ENCODE measurements at regions not wholly inside any gene's neighbourhood (a gene's known extent, or its start where the extent isn't known, plus 50 kb on each side); places are given as distances from the start of the nearest gene placed in this dataset.

DNA sequence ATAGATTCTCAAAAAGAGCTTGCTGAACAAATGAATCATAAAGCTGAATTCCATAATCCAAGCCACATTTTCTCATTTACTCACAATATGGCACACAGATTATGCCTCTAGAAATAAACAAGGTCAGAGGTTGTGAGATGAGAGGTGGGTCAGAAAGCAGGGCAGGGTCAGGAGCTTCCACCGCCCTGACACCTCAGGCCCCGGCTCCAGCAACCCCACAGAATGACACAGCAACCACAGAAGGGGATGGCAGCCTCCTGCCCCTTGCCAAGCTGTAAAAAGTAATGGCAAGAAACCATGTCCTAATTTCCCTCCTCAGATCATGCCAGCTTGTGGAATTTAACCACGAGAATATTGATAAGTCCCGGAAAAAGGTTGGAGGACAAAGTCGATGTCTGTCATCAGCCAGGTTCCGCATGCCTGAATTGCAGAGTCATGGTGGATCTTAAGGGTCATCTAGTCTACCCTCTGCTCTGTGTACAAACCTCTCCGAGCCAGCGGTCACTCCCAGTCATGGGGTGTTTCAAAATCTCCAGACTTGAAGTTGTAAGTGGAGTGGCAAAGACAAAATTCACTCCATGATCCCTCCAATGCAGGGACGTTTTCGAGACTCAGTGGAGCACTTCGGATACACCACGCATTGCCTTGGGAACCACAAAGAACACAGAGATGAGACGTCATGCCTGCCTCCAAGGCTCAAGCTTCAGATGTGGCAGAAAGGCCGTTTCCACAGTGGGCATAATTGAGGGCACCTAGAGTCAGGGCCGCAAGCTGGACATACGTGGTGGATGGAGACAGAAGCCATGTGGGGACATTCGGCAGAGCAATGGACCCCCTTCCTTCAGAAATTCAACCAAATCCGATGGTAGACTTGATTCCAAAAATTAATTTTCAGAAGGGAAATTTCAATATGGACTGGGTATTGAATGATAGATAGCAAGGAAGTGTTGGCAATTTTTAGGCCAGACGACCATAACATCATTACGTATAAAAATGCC is 254.0 kb downstream of the TOMM20 start (continued):
- peak; percentile 45 for TF ChIP-seq E2F8 (IDR thresholded peaks at IDR 0.05; ENCODE audit: low read depth, partially characterized antibody)
- peak; percentile 88 for TF ChIP-seq ZNF449 (CRISPR knock-in tag; IDR thresholded peaks at IDR 0.05)
- peak; percentile 70; the same call in 1 of the 2 replicates for TF ChIP-seq BCL6 (CRISPR knock-in tag; IDR thresholded peaks at IDR 0.05)
- no peak for TF ChIP-seq MXI1 (IDR thresholded peaks at IDR 0.05; ENCODE audit: low read depth, low read length)
- TF ChIP-seq LCOR (CRISPR knock-in tag; IDR thresholded peaks at IDR 0.05), result no peak
- TF ChIP-seq CCNT2 (IDR thresholded peaks at IDR 0.05; ENCODE audit: borderline replicate concordance, extremely low read depth, insufficient read length, low read depth, low read length), result no peak
- no peak for TF ChIP-seq ZNF217 (CRISPR knock-in tag; IDR thresholded peaks at IDR 0.05)
- peak; percentile 95 for TF ChIP-seq MAFF (IDR thresholded peaks at IDR 0.05; ENCODE audit: low read length)
- TF ChIP-seq TRIM25 (IDR thresholded peaks at IDR 0.05; ENCODE audit: borderline replicate concordance), result no peak
- TF ChIP-seq ARNT (IDR thresholded peaks at IDR 0.05), result peak; percentile 68 to 90
- peak; percentile 85 to 93 for TF ChIP-seq TEAD1 (CRISPR knock-in tag; IDR thresholded peaks at IDR 0.05)
- TF ChIP-seq PTBP1 (IDR thresholded peaks at IDR 0.05; ENCODE audit: low read depth, low read length), result no peak
- TF ChIP-seq, protein P1, sequence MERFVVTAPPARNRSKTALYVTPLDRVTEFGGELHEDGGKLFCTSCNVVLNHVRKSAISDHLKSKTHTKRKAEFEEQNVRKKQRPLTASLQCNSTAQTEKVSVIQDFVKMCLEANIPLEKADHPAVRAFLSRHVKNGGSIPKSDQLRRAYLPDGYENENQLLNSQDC (CRISPR knock-in tag; IDR thresholded peaks at IDR 0.05), result 0 out of 2 replicates have a peak, but pooled peaks have one; percentile 59
- no peak for TF ChIP-seq BHLHE40 (IDR thresholded peaks at IDR 0.05; ENCODE audit: low read length)
- TF ChIP-seq CHD2 (IDR thresholded peaks at IDR 0.05; ENCODE audit: low read depth, low read length), result no peak
- TF ChIP-seq ZNF165 (CRISPR knock-in tag; IDR thresholded peaks at IDR 0.05; ENCODE audit: borderline replicate concordance), result peak; percentile 66; the same call in 1 of the 2 replicates
- no peak for TF ChIP-seq NFATC3 (IDR thresholded peaks at IDR 0.05)
- no peak for TF ChIP-seq POLR2A (conservative IDR thresholded peaks at IDR 0.05)
- peak; percentile 70 for TF ChIP-seq MTA3 (IDR thresholded peaks at IDR 0.05; ENCODE audit: borderline replicate concordance)
- peak; percentile 62; the same call in 1 of the 2 replicates for TF ChIP-seq ATF4 (CRISPR knock-in tag; IDR thresholded peaks at IDR 0.05)

All from K562 (cell line).